Activated CD4-positive, alpha-beta T cell treated with anti-CD3 and anti-CD28 coated beads for 48 hours (primary cell): ENCODE measurements at regions not wholly inside any gene's neighbourhood (a gene's known extent, or its start where the extent isn't known, plus 50 kb on each side); places are given as distances from the start of the nearest gene placed in this dataset.

Experiments
- DNase-seq: peaks from one replicate; pipeline ENCODE4 v3.0.0-alpha.2; 2020

DNA sequence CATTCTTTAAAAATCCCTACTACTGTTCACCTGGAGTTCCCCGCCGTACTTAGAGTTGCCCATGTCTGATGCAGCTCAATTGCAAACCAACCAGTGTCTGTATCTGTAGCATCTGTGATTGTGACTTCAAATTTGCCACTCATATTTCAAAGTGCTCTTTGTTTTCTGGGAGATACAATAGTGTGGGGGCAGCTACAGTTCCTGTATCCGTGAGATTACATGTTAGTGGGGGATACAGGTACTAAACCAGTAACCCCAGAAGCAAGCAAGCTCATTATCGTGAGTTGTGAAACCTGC is 140.9 kb downstream of the ANKRD60 start:
- DNase-seq, result no peak

DNA sequence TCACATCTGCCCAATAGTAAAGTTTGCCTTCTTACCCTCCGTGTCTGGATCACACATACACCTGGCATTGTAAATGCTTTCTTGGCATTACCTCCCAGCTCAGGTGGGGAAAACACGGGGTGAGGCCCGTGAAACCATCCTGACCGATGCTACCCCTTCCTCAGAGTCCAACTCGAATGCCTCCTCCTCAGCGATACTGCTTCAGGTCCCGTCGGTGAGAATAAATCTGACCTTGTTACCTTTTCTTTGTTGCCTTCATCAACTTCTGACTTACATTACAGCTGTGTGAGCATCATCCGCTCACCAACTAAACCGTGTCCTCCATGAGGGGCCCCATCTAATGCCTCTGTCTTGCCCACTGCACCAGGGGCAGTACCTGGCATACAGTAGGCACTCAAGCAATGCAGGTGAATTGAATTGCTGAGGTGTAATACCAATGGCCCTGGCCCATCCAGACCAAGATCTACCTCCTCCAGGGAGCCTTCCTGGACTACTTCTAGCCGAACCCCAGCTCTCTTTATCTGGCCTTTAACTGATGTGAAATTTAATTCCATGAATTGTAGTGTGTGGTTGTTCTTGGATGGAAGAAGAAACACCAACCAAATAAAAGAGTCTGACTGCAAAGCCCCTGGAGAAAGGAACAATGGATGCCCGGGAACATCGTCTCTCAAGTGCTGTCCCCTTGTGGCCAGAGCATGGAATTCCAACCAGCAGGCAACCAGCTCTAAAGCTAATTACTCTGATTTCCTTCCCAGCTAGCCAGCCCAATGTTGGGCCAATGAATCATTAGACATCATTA is 141.5 kb downstream of the ANKRD60 start:
- DNase-seq, result peak; percentile 38

DNA sequence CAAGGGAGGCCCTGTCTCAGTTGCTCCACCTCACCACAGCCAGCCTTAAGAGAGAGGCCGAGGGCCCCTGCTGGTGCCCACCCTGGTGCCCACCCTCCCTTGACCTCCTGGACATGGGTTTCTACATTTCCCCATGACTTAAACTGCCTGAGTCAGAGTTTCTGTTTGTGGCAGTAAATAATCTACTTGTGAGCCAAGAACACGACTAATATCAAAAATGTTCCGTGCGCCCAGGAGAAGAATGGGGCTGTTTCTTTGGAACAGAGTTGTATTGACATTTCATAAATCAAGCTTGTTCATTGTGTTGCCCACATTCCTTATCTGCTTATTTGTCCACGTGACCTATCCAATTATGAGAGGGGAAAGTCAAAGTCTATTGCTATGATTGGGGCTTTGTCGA is 143.5 kb downstream of the ANKRD60 start:
- no peak for DNase-seq

DNA sequence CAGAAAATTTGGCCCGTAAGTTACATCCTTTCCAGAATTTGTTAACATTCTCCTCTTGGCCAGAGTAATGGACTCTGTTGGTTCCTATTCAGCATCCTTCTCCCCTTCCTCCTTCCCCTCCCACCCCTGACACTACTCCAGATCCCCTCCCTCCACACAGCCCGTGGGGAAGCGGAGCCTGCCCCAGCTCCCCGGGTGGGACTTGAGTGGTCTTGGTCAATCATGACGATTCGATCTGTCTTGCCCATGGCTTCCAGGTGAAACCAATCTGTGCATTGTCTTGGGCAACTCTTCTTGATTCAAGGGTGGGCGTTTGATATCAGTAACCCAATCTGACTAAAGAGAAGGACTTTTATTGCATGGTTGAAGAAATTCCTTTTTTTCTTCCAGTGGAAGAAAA is 143.9 kb downstream of the ANKRD60 start:
- no peak for DNase-seq

DNA sequence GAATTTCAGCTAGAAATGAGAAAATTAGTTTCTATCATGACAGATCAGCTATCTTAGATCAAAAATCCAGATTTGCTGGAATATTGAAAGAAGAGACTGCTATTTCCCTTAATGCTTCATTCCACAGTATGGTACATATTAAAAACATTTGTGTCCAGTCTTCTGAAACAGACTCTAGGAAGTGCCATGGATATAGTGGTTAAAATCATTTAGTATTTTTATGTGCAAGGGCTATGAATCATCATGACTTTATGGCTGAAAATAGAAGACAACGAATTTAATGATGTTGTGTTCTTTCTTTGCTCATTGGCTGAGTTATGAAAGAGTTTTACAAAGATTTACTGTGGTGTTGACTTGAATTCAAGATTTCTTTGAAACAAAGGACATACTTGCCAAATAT is 146.6 kb downstream of the ANKRD60 start:
- DNase-seq, result no peak

DNA sequence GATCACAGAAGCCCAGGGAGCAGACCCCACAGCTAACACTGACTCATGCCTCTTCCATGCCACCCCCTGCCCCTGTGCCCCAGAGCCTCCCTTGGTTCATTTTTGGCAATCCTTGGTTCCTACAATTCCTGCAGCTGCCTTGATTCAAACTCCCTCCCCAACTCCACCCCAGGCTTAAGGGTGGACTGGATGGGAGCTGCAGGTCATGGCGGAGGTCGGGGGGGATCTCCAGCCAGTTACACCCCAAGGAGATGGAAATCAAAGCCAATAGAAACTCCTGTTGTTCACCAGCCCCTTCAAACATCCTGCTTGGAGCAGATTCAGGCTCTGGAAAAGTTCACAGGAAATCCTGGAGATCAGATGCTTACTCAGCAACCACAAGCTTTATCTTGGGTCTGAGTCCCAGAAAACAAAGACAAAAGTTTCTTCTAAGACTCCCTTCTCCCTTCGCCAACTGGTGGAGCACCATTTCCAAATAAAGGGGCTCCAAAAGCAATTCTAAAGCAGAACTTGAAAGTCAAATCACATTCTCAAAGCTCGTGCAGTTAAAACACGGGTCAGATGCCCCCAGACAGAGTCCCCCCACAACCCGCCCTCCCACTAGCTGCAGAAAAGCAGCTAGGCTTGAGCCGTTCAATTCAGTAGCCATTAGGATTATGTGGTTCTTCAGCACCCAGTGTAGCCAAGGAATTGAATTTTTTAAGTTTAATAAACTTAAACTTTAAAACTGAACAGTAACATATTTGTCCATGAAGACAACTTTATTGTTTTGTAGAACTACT is 149.5 kb downstream of the ANKRD60 start:
- DNase-seq, result no peak

DNA sequence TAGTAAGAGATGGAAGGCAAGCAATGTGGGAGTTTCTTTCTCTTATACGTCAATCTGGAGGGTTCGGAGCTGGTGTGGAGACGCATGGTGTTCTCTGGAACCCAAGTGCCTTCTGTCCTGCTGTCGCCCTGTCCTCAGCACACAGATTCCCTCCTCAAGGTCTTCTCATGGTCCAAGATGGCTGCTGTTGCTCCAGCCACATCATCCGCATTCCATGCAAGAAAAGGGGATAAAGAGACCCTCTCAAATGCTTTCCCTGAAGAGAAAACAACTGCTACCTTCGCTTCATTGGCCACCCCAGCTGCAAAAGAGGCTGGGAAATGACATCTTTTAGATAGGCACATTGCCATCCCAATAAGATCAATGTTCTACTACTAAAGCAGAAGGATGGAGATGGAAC is 151.2 kb downstream of the ANKRD60 start:
- DNase-seq, result no peak

DNA sequence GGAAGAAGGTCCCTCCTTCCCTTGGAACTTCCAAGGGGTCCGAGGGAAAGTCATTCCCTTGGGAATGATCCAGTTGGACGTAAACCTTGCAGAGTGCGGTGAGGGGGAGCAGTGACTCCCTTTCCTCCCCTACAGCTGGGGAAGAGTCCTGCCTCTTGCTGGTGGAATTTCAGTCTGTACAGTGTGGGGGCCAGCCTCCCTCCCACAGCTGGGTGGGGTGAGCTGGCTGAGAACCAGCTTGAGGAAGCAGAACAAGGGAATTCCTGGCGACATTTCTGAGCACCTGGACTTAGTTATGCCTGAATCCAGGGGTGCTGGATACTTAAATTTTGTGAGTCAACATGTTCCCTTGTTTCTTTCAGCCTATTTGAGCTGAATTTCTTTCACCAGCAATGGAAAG is 152.0 kb downstream of the ANKRD60 start:
- no peak for DNase-seq

DNA sequence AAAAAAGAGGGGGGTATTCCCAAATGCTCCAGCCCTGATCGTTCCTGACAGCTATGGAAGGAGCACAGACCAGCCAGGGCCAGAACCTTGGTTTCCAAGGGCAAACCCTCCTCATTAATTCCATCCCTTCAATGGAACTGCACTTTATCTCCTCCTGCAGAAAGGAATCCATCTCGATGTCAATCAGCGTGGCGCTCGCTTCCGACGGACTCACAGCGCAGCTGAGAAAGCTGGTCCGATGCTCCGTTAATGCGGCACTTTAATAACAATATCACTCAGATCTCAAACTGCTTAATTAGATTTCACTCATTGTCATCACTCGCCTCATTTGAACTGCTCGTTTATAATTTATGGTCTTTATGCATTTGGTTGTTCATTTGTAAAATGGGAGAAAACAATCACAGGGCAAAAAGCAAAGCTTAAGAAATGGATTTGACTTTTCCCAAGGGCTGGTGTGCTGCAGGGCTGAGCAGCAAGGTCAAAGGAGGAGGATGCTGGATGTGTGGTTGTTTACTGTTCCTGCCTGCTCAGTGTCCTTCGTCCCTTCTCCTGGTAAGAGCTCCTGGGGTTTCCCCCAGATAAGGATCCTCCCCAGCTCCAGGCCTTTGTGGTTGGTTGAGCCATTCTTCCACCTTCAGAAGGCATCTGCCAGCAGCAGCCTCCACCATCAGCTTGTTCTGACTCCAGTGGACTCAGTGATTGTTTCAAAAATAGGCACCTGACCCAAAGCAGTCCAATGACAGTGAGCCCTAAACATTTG is 152.7 kb downstream of the ANKRD60 start:
- no peak for DNase-seq

DNA sequence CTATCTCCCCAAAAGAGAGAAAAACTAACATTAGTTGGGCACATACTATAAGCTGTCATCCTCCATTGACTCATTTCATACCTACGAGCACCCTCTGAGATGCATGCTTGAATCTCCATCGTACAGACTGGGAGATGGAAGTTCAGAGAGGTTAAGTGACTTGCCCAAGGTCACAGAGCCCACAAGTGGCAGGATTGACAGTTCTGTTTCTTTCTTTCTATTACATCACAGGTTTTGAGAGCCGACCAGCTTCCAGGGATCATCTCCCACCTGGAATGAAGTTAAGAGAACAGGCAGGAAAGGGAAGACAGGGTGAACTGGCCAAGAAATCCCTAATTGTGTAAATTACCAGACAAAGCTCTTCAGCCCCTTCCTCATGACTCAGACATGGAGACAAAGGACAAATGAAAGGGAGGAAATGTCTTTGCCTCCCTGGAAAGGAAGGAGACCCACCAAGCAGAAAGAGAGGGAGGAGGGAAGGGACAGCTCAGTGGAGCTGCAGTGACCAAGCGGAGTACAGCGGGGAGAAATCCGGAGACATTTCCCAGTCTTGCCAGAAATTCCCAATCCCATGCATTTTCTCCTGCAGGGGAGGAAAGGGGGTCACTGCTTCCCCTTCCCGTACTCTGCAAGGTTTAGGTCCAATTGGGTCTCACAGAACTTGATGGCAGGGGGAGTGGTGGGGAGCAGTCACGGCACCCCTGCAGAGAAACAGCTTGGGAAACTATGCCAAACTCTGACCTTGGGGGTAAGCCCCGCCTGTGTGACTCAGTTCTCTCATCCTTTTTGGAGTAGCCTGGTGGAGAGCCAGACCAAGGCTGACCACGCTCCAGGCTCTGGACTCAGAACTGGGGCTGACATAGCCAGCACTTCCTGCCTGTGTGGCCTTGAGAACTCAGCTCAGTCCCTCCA is 154.3 kb downstream of the ANKRD60 start:
- no peak for DNase-seq

DNA sequence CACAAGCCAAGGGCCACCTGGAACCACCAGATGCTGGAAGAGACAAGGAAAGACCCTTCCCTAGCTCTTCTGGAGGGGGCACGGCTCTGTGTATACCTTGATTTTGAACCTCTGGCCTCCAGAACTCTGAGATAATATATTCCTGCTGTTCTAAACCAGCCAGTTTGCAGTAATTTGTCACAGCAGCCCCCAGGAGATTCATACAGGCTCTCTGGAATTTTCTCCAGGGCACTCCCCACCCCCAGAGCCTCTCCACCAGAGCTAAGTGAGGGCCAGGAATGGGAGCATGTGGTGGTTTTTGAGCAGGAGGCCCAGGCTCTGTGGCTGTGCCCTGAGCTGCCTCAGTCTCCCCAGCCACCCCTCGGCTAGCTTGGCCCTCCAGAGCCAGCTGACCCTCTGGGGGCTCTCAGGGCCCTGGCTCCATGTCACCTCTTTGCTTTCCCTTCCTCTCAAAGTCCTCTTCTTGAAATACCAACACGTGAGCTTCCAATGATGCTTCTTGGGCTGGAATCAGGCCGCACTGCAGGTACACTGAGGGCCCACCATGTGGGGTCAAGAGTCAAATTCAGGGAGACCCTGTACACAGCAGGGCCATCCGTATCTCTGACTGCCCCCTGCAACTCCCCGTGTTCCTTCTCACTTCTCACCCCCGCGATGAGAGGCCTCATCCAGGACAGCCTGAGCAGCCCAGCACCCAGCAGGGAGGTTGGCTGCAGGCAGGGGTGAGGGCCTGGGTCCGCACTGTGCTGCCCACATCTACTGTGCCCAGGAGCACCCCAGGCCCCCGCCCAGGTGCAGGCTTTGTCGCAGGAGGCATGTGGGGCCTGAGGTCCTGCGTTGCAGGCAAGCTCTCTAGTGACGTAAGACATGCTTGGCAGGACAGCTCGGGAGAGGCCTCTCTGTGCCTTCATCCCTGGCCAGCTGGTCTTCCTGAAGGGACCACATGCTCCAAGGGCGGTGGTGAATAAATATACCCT is 155.5 kb downstream of the ANKRD60 start:
- no peak for DNase-seq

DNA sequence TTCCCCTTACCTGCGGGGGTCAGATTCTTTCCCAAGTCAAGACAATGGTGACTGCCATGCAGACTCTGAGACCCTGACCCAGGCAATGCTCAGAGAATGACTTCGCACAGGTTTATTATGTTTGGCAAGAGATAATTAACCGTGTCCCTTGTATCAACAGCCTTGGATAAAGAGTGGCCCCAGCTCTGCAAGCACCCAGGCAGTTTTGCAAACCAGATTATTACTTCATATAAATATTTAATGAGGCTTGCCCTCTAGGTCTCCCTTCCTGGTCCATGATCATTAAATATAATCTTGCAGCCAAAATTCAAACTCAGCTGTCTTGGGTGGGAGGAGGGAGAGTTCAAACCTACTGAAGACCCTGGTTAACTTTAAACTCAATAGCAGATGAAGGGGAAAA is 156.5 kb downstream of the ANKRD60 start:
- DNase-seq, result no peak

DNA sequence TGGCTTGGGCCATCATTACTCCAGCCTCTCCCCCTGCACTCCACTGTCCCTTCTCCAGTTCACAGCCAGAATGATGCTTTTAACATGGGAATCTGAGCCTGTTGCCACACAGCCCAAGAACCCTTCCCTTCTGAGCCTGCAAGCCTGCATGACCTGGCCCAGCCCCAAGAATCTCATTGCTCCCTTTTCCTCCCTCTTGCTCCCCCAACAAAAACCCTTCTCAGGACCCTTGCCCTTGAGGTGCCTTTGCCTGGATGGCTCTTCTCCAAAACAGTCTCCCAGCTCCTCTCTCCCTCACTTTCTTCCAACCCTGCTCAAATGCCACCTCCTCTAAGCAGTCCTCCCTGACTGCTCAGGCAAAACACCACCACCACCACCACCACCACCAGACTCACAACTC is 157.2 kb downstream of the ANKRD60 start:
- DNase-seq, result no peak

DNA sequence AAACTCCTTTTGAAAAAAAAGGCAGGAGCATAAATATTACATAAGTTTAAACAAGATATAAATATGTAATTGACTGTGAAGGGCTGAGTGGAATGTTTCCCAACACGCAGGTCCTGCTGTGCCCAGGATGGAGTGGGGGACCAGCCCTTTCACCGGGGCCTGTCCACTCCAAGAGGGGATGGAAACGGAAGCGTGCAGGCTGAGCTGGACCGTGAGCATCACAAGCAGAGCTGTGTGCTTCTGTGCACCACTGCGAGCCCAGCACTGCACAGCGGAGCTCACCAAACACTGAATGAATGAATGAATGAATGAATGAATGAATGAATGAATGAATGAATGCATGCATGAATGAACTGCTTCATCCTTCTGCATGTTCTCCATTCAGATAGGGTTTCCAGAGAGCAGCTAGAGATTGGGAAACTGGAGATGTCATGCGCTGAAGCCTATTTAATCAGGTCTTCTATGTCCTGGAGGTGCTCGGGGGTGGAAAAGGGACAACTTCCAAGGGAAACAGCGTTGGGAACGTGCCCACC is 157.7 kb downstream of the ANKRD60 start:
- DNase-seq, result no peak

DNA sequence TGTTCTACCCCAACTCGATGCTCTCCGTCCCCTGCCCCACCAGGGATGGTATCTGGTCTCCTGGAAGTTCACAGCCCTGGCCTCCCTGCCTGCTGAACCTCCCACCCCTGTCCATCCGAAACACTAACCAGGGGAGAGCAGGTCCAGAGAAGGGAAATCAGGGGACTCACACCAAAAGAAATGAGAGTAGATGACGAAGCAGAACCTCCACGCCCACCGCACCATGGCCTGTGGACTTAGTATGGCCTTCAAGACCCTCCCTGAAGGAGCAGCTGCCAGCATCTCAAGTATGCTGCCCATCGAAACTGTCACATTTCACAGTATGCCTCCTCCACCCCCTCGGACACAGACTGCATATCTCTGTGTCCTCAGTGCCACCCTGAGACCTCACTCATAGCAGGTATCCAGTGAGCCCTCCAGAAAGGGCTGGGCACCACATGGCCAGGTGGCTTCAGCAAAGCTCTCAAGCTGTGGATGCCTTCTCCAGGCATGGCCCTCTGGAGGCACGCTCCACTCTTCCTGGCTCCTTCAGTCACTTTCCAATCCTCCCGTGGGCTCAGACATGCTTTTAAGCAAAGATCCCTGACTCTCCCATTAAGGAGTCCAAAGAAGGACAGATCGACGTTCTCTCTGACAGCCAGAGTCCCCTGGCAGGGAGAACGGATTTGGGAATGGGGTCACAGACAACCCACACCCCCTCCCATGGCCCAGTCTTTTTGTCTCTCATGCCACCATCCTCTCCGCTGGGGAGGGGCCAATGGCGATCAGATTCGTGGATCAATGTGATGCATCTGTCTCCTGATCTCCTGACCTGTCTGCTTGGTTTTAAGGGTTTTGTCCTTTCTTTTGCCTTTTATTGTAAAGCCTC is 158.4 kb downstream of the ANKRD60 start:
- no peak for DNase-seq

DNA sequence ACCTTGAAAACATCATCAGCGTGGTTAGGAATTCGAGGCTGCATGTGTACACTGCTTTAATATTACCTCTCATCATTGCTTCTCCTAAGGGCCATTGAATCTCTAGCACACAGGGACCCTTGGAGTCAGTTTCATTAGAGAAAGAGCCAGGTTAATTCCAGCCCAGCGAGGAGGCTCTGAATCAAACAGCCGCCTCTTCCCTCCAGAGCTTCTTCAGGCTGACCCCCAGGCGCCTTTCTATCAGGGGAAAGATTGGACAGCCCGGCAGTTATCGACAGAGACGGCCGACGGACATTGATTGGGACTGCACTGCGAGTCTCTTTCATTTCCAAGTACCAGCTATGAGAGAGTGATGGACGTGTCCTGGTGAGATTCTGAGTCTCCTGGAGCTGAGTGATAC is 159.2 kb downstream of the ANKRD60 start:
- DNase-seq, result no peak

DNA sequence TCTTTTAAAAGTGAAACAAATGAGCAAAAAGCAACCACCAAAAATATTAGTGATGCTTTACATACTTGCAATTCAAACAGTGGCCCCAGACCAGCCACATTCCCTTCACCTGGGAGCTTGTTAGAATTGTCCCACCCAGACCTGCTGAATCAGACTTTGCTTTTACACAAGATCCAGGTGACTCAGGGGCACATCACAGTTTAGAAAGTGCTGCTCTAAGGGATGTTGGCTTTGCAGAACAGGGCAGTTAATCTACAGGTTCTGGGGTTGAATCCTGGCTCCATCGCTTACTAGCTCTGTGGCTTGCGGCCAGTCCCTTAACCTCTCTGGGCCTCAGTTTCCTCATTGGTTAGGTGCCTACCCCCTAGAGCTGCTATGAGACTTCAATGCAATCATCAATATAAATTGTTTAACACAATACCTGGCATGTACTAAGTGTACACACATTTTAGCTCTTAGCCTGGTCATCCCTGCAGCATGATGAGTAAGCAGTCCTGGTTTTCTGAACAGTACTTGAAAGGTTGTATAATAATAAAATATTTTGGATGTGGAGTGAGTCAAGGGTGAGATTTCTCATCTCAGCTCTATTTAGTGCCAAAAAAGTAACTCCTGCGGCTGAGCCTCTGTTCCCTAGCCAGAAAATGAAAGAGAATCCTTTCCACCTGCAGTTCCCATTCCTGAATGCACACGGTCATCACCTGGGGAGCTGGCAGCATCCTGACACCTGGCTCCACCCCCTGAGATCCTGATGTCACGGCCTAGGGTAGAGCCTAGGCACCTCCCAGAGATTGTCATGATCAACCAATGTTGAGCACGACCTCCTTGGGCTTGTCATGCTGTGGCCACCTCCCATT is 162.7 kb downstream of the ANKRD60 start:
- no peak for DNase-seq

DNA sequence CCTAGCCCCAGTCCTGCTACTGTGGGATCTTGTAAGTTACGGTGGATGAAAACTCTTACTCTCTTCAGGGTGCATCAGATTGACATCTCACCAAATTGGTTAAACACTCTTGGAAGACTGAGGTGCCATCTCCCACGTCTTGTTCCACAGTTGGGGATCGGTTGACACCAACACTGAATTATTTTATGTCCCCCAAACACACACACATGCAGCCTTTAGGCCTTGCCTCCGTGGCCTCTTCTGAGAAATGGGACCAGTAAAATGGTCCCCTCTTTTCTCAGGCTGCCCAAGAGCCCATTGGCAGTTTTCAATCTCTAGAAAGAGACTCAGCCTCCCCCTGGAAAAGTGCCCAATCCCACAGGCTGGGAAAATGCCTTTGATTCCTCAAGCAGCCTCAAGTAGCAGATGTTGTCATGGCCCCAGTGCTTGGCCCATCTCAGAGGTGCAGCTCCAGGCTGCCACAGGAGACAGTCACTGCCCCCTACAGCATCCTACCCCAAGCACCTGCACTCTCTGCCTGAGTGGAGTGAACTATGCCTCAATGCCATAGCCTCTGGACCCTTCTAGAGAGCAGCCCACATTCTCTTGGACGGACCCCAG is 163.9 kb downstream of the ANKRD60 start:
- no peak for DNase-seq

DNA sequence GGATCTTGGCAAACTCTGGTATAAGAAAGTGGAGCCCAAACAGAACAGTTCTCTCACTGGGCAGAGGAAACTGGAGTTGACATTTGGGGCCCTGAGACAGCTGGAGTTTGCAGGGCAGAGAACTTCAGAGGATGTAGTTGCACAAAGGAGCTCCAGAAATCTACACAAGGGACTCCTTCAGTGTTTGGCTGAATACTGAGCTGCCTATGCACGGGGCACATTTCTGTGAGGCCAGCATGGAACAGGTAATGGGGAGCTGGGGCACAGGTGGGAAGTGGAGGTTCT is 169.3 kb downstream of the ANKRD60 start:
- DNase-seq, result no peak
